Sigmoid colon (tissue), 6 donors: ENCODE measurements at regions not wholly inside any gene's neighbourhood (a gene's known extent, or its start where the extent isn't known, plus 50 kb on each side); places are given as distances from the start of the nearest gene placed in this dataset.

Source experiments
- DNase-seq: peaks from one replicate; pipeline ENCODE4 v3.0.0-alpha.2; 2019
- H3K27ac ChIP-seq, 4 donors: fragments of 200-600 bp; sonication (generic); one replicate each; pipeline ENCODE4 v1.5.1; 2016 to 2019; ENCODE audit warnings: mild to moderate bottlenecking in 1 of 4
- H3K27me3 ChIP-seq, 3 donors: fragments of 200-600 bp; sonication (generic); one replicate each; pipeline ENCODE4 v1.5.1; 2019; ENCODE audit warnings: mild to moderate bottlenecking in 1 of 3
- H3K36me3 ChIP-seq, 4 donors: fragments of 200-600 bp; sonication (generic); one replicate each; pipeline ENCODE4 v1.5.1; 2016 to 2019
- H3K4me1 ChIP-seq, 4 donors: fragments of 200-600 bp; sonication (generic); one replicate each; pipeline ENCODE4 v1.5.1; 2017 to 2019
- H3K4me3 ChIP-seq, 4 donors: fragments of 200-600 bp; sonication (generic); one replicate each; pipeline ENCODE4 v1.5.1; 2017 to 2019; ENCODE audit warnings: mild to moderate bottlenecking in 2 of 4, moderate library complexity in 1 of 4
- H3K9me3 ChIP-seq, 4 donors: fragments of 200-600 bp in 3 of 4; sonication (generic) in 3 of 4; one replicate each; pipeline versions ENCODE4 v1.5.1 to v1.6.1; 2013 to 2019
- CTCF ChIP-seq, 4 experiments: fragments of 450-650 bp in 3 of 4; fragments of 200-600 bp in 1 of 4; IDR thresholded peaks; one replicate each; pipeline ENCODE4 v1.5.1; 2016 to 2019; ENCODE audit warnings: antibody characterized with exemption in 4 of 4, mild to moderate bottlenecking in 3 of 4, moderate library complexity in 2 of 4
- EP300 ChIP-seq, 4 donors: sonication (generic); formaldehyde crosslinking; IDR thresholded peaks; one replicate each; pipeline ENCODE4 v1.6.1; 2017; ENCODE audit warnings: antibody characterized with exemption in 4 of 4
- POLR2A ChIP-seq, 2 donors: fragments of 450-650 bp; IDR thresholded peaks; one replicate each; pipeline ENCODE4 v1.6.1; 2016; ENCODE audit warnings: antibody characterized with exemption in 2 of 2, mild to moderate bottlenecking in 2 of 2, moderate library complexity in 2 of 2
- POLR2AphosphoS5 ChIP-seq, 4 donors: sonication (generic); formaldehyde crosslinking; IDR thresholded peaks; one replicate each; pipeline ENCODE4 v1.6.1; 2017; ENCODE audit warnings: antibody characterized with exemption in 4 of 4
- WGBS, 2 donors: extraction: QIAGEN DNeasy Blood & Tissue Kit; methylation state at CpG; one replicate each; pipeline ENCODE4 v1.1.7; 2013; 5-methylcytosine and 5-hydroxymethylcytosine counted together
- intact Hi-C: fragments of 100-400 bp; cut with DNase I; formaldehyde crosslinking; loops from one replicate; pipeline ENCODE4 v1.15.1; 2023
- donor health status: healthy with polysubstance abuse.
- donor health status: healthy.

GRCh38 chr17:65402513-65403496 lies 158.6 kb downstream of the AXIN2 start:
- DNase-seq = no peak
- Histone ChIP-seq H3K4me3 (no peak overlapping the region), H3K36me3 (no peaks in the 10 kb centered on the region), H3K27ac (no peak overlapping the region), H3K27me3 (no peaks in the 10 kb centered on the region), H3K4me1 (no peaks in the 10 kb centered on the region), H3K9me3 (no peaks in the 10 kb centered on the region)
- TF ChIP-seq POLR2AphosphoS5 (IDR thresholded peaks at IDR 0.05) = no peak
- intact Hi-C loops = no loop called here
- 83 to 90% methylated on average over 19 of the region's 19 CpGs for WGBS, 2 donors

- Histone ChIP-seq H3K4me1 (no peaks in the 10 kb centered on the region), H3K36me3 (no peaks in the 10 kb centered on the region), H3K27ac (no peak overlapping the region), H3K4me3 (no peak overlapping the region), H3K9me3 (no peaks in the 10 kb centered on the region), H3K27me3 (no peaks in the 10 kb centered on the region)
- no peak for TF ChIP-seq POLR2AphosphoS5 (IDR thresholded peaks at IDR 0.05)
- no peak for TF ChIP-seq CTCF (IDR thresholded peaks at IDR 0.05)
- no peak for TF ChIP-seq EP300 (IDR thresholded peaks at IDR 0.05)
- TF ChIP-seq POLR2A (IDR thresholded peaks at IDR 0.05) = no peak
- DNase-seq = no peak
- 12 to 35% methylated on average over 3 of the region's 3 CpGs for WGBS, 2 donors
- intact Hi-C loops = no loop called here
Measured at GRCh38 chr17:65401561-65401960, 159.9 kb downstream of the AXIN2 start.

GRCh38 chr17:65400701-65401100 lies 160.7 kb downstream of the AXIN2 start:
- WGBS, 2 donors = 88 to 91% methylated on average over 1 of the region's 1 CpG
- Histone ChIP-seq H3K4me1 (no peaks in the 10 kb centered on the region), H3K27ac (no peak overlapping the region), H3K36me3 (no peaks in the 10 kb centered on the region), H3K9me3 (no peaks in the 10 kb centered on the region), H3K27me3 (no peaks in the 10 kb centered on the region), H3K4me3 (no peak overlapping the region)
- no peak for DNase-seq
- TF ChIP-seq POLR2A (IDR thresholded peaks at IDR 0.05) = no peak
- no peak for TF ChIP-seq CTCF (IDR thresholded peaks at IDR 0.05)
- no peak for TF ChIP-seq EP300 (IDR thresholded peaks at IDR 0.05)
- TF ChIP-seq POLR2AphosphoS5 (IDR thresholded peaks at IDR 0.05) = no peak
- intact Hi-C loops = no loop called here

- Histone ChIP-seq H3K27ac (no peak overlapping the region), H3K27me3 (no peaks in the 10 kb centered on the region), H3K9me3 (no peaks in the 10 kb centered on the region), H3K4me1 (no peaks in the 10 kb centered on the region), H3K4me3 (no peak overlapping the region), H3K36me3 (no peaks in the 10 kb centered on the region)
- no peak for DNase-seq
- whole genome bisulfite sequencing, 2 donors = 89 to 92% methylated on average over 3 of the region's 3 CpGs
- intact Hi-C loops = no loop called here
- TF ChIP-seq POLR2AphosphoS5 (IDR thresholded peaks at IDR 0.05) (no peak), EP300 (IDR thresholded peaks at IDR 0.05) (no peak), CTCF (IDR thresholded peaks at IDR 0.05) (no peak), POLR2A (IDR thresholded peaks at IDR 0.05) (no peak)
Measured at GRCh38 chr17:65398040-65398787, 163.2 kb downstream of the AXIN2 start.

GRCh38 chr17:65395924-65396323 lies 165.5 kb downstream of the AXIN2 start:
- TF ChIP-seq POLR2AphosphoS5 (IDR thresholded peaks at IDR 0.05) = no peak
- TF ChIP-seq CTCF (IDR thresholded peaks at IDR 0.05) = no peak
- Histone ChIP-seq H3K36me3 (no peaks in the 10 kb centered on the region), H3K4me1 (no peaks in the 10 kb centered on the region), H3K4me3 (no peak overlapping the region), H3K27me3 (no peaks in the 10 kb centered on the region), H3K27ac (no peak overlapping the region), H3K9me3 (no peaks in the 10 kb centered on the region)
- intact Hi-C loops = no loop called here
- 94 to 97% methylated on average over 1 of the region's 1 CpG for WGBS, 2 donors
- DNase-seq = no peak
